ENCODE measurements at regions not wholly inside any gene's neighbourhood (a gene's known extent, or its start where the extent isn't known, plus 50 kb on each side); places are given as distances from the start of the nearest gene placed in this dataset.

- TF ChIP-seq FOXJ3 (CRISPR knock-in tag; IDR thresholded peaks at IDR 0.05): no peak
- no peak for TF ChIP-seq NRF1 (IDR thresholded peaks at IDR 0.05; ENCODE audit: low read depth, low read length)
- TF ChIP-seq REST (IDR thresholded peaks at IDR 0.05; ENCODE audit: low read depth, low read length): no peak
- TF ChIP-seq MEF2A (IDR thresholded peaks at IDR 0.05; ENCODE audit: borderline replicate concordance, low read depth): no peak
- TF ChIP-seq FOSL2 (IDR thresholded peaks at IDR 0.05; ENCODE audit: borderline replicate concordance, low read depth): no peak
- no peak for TF ChIP-seq EP300 (IDR thresholded peaks at IDR 0.05; ENCODE audit: borderline replicate concordance in 1 of 2, low read depth in 1 of 2, low read length in 1 of 2)
These were observed 64.0 kb upstream of the FERD3L start (continued) for GRCh38 chr7:19209166-19209696.

- no peaks in the 10 kb centered on the region for H3K9me2 ChIP-seq
- H2AFZ ChIP-seq (ENCODE audit: low read depth): no peak overlapping the region
- H3K4me2 ChIP-seq: no peak overlapping the region
- no peaks in the 10 kb centered on the region for H3K79me2 ChIP-seq (ENCODE audit: insufficient read depth)
- TF ChIP-seq EP300 (IDR thresholded peaks at IDR 0.05; ENCODE audit: borderline replicate concordance in 1 of 2, low read depth in 1 of 2, low read length in 1 of 2) (no peak), JUND (IDR thresholded peaks at IDR 0.05) (no peak), SIN3A (IDR thresholded peaks at IDR 0.05; ENCODE audit: borderline replicate concordance, low read depth, low read length) (no peak), ELF1 (IDR thresholded peaks at IDR 0.05) (no peak), EZH2phosphoT487 (IDR thresholded peaks at IDR 0.05; ENCODE audit: borderline replicate concordance, low read depth) (no peak), NRF1 (IDR thresholded peaks at IDR 0.05; ENCODE audit: low read depth, low read length) (no peak), MXI1 (IDR thresholded peaks at IDR 0.05; ENCODE audit: low read depth, low read length) (no peak), RXRA (IDR thresholded peaks at IDR 0.05; ENCODE audit: borderline replicate concordance, low read depth) (no peak), RFX5 (IDR thresholded peaks at IDR 0.05; ENCODE audit: low read length) (no peak), TAF1 (IDR thresholded peaks at IDR 0.05; ENCODE audit: borderline replicate concordance, low read depth, low read length) (no peak), YY1 (IDR thresholded peaks at IDR 0.05; ENCODE audit: low read depth) (no peak), TCF12 (IDR thresholded peaks at IDR 0.05) (no peak), TEAD4 (IDR thresholded peaks at IDR 0.05; ENCODE audit: borderline replicate concordance, insufficient read depth) (no peak), RCOR1 (IDR thresholded peaks at IDR 0.05; ENCODE audit: low read length) (no peak), POLR2AphosphoS5 (IDR thresholded peaks at IDR 0.05; ENCODE audit: low read depth, low read length) (no peak), FOXM1 (IDR thresholded peaks at IDR 0.05; ENCODE audit: low read depth) (no peak), GABPA (IDR thresholded peaks at IDR 0.05; ENCODE audit: low read depth) (no peak), USF2 (IDR thresholded peaks at IDR 0.05; ENCODE audit: borderline replicate concordance, low read depth, low read length) (no peak)
- peaks cover 2% of the 10 kb centered on the region; the same call in 1 of the 2 replicates for H3K27me3 ChIP-seq (ENCODE audit: insufficient read depth)
- CTCF ChIA-PET: interaction anchor here (0.6 to 1.0 kb wide), 2 partner anchors 20 to 296 kb away, joined by 3 read pairs; no protein-coding TSS in a partner anchor
- H3K27ac ChIP-seq (ENCODE audit: low read depth in 2 of 2, low read length in 1 of 2): no peak overlapping the region
- WGBS (ENCODE audit: low lambda C conversion rate): 39% methylated on average over 4 of the region's 4 CpGs
- no peaks in the 10 kb centered on the region for H3K9me3 ChIP-seq
- no peak overlapping the region for H3K4me3 ChIP-seq (ENCODE audit: low read depth in 2 of 2, low read length in 1 of 2)
- H3K9ac ChIP-seq: no peak overlapping the region
- no peak for DNase-seq
- POLR2A ChIA-PET: no interaction called here
- H3F3A ChIP-seq (replicated peaks; ENCODE audit: insufficient read depth): no peaks in the 10 kb centered on the region
- H4K20me1 ChIP-seq (ENCODE audit: insufficient read depth): no peaks in the 10 kb centered on the region
- H3K36me3 ChIP-seq (replicated peaks in 1 of 2; ENCODE audit: control insufficient read depth in 1 of 2, insufficient read depth in 2 of 2, low read length in 1 of 2): no peaks in the 10 kb centered on the region
- H3K4me1 ChIP-seq (ENCODE audit: control insufficient read depth in 1 of 2, insufficient read depth in 2 of 2, low read depth in 1 of 2, low read length in 1 of 2): no peaks in the 10 kb centered on the region; a peak in 1 of 4 replicates
These were observed 61.5 kb upstream of the FERD3L start for GRCh38 chr7:19206721-19207120.
